HG02870 (cell line): ENCODE measurements at regions not wholly inside any gene's neighbourhood (a gene's known extent, or its start where the extent isn't known, plus 50 kb on each side); places are given as distances from the start of the nearest gene placed in this dataset.
"Not testable (repeated sequence)": the region's sequence is repeated elsewhere in the genome, so short reads cannot be mapped to it uniquely, and the experiment has no call there.

Experiments
- ATAC-seq: cut with Tn5 transposase; IDR thresholded peaks from one replicate; pipeline ENCODE4 v1.9.1; 2021; ENCODE audit warnings: mild to moderate bottlenecking, moderate library complexity; ENCODE audit not compliant: unreplicated experiment

DNA sequence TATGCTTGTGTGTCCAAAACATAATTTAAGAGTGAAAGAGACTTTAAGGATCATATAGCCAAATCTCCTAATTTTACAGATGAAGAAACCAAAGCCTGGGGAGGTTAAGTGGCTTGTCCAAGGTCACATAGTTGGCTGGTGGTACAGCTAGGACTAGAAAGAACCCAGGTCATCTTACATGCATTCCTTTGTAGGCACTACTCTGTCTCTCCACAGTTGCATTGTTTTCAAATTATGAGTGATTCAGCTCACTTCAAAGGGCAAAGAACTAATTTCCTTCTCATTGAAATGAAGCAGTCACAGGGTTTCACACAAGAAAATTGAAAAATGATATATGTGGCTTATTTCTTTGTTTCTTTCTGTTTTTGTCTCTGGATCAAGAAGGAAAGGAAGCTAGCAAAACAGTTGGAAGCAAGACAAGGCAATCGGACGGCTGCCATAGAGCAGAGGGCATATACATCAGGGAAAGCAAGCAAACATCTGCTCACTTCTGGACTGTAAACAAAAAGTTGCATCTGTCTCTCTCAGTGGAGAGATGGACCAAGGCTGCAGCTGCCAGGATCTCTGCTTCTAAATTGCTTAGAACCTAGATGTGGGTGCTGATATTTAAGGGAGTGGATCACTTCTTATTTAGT is 107.5 kb upstream of the AMOT start:
- no peak for ATAC-seq

DNA sequence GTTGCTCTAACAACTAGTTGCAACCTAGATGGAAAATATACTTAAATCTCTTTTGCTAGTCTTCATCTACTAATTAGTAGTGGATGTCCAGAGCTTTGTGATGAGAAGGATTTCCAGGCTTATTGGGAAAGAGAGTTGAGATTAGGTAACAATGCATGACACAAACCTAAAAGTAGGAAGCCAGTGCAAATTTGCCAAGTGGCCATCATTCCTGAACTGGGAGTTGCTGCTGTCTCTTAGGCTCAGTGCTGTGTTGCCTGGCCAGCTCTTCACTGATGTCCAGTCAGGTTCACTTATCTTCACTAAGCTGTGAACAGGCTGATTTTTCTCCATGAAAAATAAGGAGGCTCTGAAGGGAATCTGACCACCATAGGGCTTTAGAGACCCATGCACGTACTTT is 105.6 kb upstream of the AMOT start:
- ATAC-seq, result no peak

DNA sequence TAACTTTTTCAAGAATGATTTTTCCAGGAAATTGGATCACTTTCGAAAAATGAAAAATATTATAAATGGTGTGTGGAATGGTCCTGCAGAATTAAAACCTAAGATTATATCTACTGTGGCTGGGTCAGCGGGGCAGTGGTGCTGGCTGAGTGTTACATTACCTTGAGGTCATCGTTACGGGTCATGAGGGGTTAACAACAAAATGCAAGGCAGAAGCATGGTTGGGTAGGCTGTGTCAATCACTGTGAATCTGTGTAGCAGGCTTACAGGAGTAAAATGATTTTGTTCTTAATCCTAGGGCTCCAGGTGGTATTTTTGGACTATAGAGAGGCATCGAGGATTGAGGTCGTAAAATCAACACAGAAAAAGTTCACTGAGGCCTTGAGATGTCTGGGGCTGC is 105.2 kb upstream of the AMOT start:
- no peak for ATAC-seq

DNA sequence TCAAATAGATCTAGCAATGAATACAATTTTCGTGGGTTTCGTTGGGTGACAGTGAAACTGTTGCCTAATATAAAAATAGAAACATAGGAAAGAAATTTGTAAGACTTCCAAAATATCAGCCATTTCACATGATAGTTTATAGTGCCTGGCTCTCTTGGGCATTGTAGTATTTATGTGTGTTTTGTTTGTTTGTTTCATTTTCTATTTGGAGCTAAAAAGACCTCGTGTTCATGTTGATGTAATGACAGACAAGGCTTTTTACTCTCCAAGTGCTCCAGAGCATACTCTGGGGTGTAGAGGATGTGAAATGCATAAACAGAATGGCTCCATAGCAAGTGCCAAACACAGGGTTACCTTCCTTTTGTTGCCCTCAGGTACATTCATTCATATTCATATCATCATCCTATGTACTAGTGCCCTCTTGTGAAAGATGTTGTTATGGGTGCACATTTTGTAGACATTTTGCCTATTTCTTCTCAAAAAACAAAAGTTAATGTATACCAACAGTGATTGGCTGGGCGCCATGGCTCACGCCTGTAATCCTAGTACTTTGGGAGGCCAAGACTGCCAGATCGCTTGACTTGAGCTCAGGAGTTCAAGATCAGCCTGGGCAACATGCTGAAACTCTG is 100.7 kb upstream of the AMOT start:
- peak; percentile 68 for ATAC-seq

DNA sequence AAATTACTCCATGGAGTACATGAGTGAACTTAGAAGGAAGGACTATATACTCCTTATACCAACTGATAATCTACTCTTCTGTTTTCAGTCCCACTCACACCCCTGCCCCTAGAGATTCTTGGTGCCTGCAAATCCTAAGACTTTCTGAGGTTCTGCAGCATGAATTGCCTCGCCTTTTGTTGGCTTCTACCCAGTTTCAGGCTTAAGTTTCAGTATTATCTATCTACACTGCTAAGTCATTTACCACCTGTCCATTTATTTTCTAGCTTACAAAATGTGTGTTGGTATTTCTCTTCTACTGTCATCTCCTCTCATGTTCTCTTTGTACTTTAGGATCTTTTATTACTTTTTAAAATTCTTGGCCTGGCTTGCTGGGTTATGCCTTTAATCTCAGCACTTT is 94.4 kb upstream of the AMOT start:
- ATAC-seq, result no peak

DNA sequence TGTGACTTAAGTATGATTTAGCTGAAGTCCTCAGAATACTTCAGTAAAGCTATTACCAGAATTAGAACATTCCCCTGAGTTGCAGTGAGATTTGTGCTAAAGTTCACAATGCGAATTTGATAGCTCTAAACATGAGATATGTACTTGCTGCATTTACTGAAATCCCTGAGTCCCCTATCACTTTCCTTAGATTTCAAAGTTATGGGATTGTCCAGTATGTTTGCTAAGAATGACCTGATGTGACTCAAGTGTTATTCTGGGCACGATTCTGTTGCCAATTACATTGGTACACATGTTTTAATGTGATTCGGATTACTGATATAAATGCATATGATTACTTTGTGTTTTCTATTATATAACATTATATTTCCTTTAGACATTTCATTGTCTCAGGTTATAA is 91.3 kb upstream of the AMOT start:
- ATAC-seq, result no peak

DNA sequence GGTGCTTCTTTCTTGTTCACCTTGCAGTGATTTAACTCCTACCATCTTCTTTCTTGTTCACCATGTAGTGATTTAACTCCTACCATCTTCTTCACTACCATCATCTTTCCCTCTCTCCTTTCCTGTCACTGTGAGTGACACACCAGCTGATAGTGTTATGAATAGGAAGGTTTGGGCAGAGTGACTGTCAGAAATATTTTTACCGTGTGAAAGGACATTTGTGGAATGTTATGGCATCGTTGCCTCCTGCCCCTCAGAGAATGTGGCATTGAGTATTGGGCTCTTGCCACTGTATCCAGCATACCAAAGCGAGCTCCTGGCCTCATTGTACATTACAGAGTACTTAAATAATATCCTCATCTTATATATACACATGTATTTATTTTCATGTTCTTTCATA is 90.8 kb upstream of the AMOT start:
- no peak for ATAC-seq

DNA sequence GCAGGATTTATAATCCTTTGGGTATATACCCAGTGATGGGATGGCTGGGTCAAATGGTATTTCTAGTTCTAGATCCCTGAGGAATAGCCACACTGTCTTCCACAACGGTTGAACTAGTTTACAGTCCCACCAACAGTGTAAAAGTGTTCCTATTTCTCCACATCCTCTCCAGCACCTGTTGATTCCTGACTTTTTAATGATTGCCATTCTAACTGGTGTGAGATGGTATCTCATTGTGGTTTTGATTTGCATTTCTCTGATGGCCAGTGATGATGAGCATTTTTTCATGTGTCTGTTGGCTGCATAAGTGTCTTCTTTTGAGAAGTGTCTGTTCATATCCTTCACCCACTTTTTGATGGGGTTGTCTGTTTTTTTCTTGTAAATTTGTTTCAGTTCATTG is 82.8 kb upstream of the AMOT start:
- ATAC-seq, result not testable (repeated sequence)

DNA sequence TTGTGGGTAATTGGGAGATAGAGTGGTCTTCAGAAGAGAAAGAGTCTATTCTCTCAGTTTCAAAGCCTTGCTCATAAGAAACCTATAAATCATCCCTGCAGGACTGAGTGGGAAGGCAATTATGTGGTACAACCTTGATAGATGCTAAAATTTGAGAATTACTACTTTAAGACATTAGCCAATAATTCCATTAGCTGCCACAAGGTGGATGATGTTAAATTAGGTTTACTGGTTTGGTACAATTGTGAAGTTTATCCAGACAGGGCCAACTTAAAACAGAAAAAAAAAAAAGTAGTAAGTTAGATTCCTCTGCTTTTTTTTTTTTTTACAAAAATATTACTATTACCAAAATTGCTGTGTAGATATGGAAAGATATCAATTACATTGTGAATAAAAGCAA is 73.2 kb upstream of the AMOT start:
- ATAC-seq, result no peak

DNA sequence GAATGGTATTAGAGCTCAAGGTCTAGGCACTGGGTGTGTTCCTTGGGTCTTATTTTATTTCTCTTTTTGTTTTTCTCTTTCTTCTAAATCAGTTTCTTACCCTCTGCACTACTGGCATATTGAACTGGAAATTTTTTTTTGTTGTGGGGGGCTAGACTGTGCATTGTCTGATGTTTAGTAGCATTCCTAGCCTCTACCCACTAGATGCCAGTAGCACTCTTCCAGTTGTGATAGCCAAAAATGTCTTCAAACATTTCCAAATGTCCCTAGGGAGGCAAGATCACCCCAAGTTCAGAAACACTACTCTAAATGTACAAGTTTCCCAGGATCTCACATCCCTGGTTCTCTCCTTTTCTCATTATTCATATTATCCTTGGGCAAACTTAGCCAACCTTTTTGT is 69.8 kb upstream of the AMOT start:
- ATAC-seq, result no peak

DNA sequence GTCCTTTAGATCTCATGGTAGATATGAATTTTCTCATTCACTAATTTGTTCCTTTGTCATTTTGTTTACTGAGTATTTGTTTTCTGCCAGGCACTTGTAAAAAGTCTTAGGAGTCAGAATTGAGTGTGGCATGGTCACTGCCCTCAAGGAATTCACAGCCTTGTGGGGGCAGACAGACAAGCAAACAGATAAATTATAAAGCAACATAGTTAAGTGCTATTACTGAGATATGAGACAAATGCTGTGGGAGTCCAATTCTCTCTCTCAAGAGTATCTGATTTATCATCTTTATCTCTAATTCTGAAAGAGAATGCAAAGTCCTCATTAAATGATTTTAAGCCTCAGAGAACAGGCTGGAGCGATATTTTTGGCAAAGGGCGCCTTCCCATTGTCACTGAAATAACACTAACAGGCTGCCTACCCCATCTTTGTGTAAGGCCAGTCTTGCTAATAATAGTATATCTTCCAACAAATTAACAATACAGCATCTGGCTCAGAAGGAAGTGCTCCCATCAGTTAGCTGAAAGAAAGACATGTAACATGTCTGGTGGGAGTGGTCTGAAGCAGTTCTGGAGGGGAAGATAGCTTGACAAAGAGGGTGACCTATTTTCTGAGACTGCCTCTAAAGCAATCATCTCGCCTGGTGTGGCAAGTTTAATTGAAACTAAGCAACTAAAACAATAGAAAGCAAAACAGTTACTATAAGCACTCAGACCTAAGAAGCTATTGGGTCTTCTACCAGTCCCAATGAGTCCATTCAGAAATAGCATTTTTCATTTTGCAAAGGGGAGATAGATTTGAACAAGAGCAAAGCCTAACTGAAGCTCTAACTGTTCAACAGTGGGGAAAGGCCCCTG is 61.5 kb upstream of the AMOT start:
- no peak for ATAC-seq

DNA sequence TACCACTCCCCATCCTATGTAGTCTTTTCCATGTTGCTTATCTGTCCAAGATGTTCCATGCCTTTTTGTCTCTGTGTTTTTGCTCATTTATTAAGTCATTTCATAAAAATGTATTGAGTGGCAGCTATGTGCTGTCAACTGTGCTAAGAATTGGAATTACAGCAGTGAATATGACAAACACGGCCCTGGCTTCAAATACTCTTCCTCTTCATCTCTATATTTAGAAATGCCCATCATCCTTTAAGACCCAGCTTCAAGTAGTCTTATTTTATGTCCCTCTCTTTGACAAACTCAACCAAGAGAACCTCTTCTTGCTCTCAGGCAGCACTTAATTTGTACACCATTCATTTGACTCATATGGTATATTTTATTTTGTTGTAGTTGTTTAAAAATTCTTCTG is 55.4 kb upstream of the AMOT start:
- no peak for ATAC-seq
